NCI-H510A treated with DMSO at 0.1 percent for 48 hours (cell line): ENCODE measurements at regions not wholly inside any gene's neighbourhood (a gene's known extent, or its start where the extent isn't known, plus 50 kb on each side); places are given as distances from the start of the nearest gene placed in this dataset.

Experiments used
- DNase-seq: peaks from one replicate; lab custom pipeline; 2025; lab: John Stamatoyannopoulos, UW

DNA sequence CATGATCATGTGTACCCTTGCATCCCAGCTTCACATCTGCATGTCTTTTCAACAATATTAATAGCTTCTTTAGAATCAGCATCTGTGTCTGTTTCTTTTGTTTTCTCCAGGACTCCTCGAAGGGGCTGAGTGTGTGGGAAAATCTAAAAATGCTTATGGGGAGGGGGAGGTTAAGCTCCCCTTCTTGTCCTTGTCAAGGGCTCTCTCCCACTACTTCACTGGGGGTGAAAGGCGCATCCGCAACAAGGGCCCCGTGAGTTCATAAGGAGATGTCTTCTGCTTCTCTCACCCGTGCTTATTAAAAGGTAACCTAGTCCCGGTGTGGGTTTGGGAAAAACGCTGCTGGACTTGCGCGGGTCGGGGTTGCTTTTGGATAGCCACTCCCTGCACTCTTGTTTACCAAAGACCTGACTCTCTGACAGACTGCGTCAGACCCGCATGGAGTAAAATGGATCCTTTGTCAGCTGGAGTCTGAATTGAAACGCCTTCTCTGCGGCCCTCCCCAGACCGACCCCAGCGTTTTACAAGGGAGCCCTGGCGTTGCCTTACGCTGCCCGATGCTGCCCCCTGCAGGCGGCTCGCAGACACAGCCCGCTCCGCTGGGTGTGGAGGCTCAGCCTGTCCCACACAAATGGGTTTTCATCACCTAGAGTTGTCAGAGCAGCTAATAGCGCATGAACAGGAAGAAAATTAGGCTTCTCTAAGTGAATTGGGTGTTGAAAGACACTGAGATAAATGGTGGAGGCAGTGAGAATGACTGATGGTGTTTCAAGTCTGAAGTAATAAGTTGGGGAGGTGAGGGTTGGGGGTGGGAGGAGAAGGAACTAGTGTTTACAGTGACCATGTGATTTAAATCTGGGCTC, 53.8 kb downstream of the IER5 start:
- peak; percentile 82 for DNase-seq

DNA sequence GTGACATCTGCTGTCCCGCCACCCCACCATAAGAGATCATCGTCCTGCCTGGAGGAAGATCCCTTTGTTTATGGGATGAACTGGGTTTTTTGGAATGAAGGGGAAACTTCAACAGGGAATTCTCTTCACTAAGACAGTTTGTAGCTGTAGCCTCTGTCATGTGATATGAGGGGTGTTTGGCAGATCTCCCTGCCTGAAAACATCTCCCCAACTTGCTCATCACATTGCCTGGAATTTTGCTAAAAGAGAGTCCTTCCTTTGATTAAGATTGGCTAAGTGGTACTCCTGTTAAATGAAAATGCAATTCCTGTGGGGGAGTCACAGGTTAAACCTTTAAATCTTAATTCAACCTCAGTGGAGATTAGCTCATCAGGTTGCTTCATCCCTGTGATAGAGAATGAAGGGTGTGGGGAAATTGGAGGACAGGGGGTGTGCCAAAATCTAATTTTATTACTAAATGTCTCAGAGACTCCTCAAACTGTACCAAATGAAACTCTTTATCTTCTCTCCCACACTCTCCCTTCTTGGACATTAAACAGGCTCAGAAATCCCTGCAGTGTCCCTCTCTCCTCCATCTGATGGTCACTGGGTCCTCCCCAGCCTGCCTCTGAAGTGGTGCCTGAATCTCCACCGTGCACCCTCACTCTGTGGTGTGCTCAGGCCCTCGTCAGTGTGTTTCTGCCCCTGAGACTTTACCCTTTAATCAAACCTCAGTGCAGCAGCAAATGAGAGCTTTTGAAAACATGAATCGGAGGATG, 54.8 kb downstream of the IER5 start:
- no peak for DNase-seq

DNA sequence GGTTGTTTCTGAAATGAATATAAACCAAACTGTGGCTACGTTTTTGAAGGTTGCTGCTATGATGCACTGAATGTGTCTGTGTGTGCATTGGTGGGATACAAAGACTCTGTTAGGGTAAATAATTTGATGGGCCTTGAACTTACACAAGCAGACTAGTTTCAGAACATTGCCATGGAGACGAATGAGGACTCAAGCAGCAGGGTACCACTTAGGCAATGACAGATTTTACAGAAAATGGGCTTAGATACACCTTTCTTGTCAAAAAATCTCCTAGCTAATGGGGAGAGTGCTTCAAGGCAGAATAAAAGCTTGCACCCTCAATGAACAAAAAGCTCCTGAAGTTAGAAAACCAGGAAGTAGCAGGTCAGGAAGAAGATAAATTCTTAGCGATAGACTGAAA, 55.7 kb downstream of the IER5 start:
- DNase-seq: no peak

DNA sequence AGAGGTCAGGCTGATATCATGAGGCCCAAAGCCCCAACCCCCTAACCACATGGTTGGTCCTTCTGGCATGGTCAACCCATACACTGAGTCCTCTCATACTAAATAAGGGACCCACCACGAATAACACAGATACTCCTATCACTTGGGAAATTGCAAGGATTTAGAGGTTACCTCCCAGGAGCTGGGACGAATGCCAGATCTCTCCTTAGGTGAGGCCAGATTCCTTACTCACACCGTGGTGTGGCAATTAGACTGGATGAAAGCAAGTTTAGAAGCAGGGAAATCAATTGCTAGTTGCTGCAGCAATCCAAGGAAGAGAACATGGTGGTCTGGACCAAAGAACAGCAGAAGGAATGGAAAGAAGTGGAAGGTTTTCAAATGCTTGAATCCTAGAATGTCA, 60.1 kb downstream of the IER5 start:
- DNase-seq: no peak

DNA sequence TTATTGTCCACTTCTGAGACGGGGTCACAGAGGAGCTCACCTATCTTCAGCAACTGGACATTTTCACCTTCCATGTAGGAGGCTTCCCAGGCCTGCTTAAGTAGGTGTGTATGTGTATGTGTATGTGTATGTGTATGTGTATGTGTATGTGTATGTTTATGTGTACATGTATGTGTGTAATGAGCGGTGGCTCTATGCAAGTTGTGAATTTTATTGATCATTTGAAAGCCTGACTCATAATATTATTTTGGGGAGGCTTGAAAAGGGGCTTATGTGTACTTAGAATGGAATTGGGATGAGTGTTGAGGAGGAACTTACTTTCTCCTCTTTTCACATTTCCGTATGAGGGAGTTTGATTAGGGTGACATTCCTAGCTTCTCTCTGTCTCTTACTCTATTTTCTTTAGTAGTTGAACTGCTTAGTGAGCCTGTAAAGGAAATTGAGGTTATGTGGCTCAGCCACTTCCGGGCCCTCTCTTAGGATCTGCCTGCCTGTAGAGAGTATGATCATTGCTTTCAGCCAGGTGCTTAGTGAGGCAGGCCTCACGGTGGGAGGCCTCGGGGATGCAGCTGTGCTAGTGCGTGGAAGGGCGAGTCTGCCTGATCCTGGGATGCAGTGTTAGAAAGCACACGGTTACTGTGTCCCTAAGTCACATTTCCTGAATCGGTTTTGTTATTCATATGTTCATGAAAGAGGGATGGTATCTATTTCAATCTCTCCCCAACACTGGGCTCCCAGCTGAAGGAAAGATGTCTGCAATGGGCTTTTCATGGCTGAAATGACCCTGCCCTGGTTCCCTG, 61.0 kb downstream of the IER5 start:
- no peak for DNase-seq

DNA sequence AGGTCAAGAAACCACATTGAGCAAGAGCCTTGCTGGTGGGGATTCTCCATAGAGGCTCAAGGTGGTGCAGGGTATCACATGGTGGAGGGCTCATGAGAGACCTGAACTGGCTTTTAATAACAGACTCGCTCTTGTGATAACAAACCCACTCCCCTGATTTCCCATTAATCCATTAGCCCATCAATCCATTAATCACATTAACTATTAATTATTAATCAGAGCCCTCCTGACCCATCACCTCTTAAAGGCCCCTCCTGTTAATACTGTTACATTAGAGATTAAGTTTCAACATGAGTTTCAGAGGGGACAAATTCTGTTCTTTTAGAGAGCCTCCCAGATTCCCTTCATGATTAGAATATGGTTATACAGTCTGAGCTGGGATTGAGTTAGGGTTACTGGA, 61.8 kb downstream of the IER5 start:
- no peak for DNase-seq

DNA sequence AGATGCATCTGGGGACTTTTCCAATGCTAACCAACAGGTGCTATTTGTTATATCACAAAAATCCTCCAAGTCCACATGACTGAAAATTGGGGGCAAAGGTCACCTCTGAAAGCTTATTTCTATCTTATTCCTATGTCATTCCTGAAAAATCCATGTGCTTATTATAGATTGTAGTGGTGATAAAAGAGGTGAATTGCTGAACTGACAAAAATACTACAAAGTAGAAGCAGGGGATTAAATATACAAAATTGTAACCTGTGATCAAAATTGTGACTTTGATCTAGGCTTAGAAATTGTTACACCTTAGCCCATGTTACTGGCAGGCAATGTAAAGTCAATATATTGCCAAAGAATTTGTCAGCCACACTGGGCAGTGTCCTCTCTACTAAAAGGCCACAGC, 62.3 kb downstream of the IER5 start:
- no peak for DNase-seq

DNA sequence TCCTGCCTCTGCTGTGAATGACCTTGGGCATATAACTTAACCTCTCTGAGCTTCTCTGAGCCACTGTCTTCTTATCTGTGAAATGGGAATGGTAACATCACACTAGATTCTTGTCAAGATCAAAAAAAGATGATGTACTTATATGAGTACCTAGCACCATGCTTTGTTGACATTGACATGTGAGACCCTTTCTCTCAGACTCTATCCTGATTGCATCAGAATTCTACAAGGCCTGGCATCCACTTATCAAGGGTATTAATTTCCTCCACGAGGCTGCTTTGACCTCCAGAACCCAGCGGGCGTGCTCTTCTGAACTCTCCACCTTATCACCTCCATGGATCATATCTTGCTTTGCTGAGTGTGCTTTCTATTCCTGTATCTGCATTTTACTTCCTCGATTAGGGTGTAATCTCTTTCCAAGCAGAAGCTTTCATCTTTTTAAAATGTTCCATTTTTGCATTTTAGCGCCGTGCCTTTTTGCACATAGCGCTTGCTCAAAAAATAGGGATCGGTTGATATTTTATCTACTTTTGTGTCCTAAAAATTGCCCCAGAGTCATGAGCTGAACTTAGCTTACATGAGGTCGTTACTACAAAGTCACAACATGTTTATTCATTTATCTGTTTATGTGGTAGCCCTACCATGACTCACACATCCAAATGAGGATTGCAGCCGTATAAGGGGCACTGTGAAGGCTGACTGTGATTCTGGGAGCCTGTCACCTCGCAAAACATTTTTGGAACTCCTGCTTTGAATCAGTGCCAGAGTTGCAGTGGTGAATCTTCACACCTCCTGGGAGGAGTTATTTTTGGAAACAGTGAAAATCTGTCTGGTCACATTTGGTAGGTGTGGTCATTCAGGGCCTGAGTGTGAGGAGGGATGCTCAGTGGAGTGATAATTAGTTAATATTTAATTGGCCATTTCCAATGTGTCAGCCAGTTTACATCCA, 63.2 kb downstream of the IER5 start:
- DNase-seq: no peak

DNA sequence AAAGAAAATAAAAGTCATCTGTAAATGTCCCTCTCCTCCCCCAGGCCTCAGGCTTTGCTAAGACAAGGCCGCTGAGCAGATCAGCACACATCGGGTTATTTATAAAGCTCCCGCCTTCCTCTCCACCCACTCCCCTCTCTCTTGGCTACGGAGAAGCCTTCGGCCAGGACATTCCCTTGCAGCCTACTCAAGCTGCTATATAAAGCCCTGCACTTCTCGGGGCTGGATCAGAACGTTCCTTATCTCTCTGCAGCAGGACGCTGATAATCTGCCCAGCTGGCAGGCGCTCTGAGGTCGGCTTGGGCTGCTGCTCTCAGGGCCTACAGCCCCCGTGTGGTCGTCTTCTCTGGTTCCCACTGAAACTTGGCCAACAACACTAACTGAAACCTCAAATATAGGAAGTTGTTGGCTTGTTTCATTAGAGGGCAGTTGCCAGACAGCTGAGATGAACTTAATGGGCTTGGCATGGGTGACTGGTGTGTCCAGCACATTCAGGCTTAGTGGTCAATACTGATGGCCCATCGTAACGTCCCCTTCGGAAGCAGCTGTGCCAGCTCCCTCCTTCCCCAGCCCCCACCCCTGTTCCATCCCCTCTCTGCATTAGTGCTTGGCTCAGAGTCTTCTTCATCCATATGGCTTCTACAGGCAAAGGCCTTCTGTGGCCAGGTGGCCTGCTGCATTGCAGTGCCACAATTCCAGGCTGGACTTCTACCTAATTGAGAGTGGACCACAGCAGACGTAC, 64.6 kb downstream of the IER5 start:
- DNase-seq: no peak

DNA sequence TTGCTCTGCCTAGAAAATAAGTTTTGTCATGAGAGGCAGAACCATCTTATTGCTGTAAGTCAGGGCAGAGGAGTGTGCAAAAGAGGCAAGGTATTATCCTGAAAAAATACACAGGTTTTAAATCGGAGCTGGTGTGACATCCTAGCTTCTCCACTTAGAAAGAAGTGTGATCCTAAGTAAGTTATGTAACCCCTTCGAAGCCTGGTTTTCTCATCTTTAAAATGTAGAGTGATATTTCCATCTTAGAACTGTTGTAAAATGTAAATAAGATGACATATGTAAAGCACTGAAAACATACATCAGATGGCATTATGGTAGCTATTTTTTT, 65.1 kb downstream of the IER5 start:
- no peak for DNase-seq

DNA sequence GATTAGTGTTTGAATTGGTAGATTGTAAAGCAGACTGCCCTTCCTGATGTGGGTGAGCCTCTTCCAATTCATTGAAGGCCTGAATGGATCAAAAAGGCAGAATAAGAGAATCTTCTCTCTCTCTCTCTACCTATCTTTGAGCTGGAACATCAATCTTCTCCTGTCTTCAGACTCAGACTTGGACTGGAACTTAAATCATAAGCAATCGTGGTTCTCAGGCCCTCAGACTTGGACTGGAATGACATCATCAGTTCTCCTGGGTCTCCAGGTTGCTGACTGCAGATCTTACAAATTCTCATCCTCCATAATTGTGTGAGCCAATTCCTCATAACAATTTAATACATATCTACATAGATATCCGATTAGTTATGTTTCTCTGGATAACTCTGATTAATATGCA, 66.8 kb downstream of the IER5 start:
- DNase-seq: no peak

DNA sequence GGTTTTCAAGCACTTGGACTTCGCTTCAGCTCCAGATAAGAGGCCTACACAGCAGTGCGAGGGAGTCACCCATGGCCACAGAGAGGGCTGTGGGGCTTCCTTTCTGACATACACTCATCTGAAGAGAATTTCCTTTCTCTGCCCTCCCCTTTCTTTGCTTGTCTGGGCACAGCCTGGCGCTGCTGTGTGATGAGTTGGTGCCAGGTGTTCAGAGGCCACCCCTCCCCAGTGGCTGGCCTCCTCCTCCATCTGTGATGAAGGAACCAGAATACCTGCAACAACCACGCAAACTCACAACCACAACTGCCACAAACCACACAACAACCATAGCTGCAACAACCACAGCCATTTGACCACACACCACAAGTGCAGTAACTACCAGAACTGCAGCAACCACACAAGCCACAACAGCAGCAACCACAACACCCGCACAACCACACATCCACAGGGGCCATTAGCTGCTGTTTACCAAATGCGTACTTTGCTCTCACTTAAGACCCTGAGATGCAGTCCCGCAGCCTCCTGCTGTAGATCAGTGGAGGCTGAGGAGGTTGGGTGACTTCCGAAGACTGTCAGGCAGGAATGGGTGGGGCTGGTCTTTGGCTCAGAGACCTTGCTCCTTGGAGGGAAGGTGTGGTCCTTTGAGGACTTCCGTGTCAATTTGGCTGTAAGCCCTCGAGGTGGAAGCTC, 71.1 kb downstream of the IER5 start:
- no peak for DNase-seq

DNA sequence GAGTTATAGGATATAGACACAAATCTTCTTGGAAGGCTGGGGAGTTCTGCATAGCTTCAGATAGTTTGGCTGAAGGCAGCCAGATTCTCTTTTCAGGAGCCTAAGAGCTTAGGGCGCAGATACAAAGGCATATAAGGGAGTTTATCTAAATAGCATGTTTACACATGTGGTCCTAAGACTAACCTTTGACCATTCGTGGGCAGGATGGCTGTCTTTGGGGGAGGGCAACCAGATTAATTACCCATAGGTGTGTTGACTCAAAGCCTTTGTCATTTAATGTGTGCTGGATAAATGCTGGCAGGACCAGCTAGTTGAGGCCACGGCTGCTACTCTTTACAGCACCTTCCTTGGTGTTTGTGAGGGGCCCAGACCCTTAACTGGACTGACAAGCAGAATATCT, 71.8 kb downstream of the IER5 start:
- DNase-seq: no peak

DNA sequence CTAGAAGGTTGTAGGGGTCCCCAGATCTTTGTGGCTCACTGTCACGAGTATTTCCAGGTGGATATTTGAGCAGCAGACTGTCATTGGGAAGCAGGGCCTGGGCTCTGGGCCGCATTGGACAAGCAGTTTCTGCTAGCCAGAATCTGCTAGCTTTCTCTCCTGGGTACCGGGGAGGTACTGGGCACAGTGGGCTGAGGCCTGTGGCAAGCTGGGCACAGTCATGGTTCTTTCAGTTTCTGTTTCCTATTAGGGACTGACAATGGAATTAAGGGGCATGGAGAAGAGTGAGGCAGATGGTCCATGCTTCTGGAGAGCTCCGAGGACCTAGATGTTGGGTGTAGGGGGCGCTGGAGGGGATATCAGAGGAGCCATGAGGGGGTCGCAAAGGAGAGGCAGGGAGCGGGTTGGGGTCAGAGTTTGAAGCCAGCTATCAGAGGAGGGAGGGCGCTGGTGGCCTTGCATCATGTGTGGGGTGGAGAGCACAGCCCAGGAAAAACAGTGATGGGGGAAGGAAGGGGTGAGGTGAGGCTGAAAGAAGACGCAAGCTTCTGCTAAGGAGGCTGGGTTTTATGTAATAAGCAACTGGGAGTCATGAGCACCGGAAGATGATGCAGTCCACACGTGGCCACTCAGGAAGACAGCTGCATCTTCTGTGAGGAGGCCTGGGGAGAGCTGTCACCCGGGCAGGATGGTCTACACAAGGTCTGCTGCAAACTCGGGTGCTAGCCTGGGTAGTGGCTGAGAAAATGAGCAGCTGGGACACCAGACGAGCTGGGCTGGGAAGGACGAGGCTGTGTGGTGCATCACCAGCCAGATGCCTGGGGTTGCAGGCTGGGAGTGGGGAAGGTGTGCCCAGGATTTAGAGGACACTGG, 72.7 kb downstream of the IER5 start:
- no peak for DNase-seq

DNA sequence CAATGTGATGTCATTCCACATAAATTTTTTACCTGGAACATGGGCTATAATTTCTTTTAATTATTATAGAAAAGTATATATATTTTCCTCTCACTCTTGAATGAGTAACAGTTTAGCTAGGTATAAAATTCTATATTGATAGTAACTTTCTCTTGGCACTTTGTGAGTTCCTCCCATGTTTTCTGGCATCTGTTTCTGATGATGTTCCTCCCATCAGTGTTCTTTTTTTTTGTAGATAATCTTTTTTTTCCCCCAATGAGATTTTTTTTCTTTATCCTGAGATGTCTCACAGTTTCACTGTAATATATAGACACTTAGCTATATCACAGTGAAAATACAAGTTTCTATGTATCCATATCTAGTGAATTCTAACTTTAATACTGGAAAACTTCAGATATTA, 75.2 kb downstream of the IER5 start:
- no peak for DNase-seq

DNA sequence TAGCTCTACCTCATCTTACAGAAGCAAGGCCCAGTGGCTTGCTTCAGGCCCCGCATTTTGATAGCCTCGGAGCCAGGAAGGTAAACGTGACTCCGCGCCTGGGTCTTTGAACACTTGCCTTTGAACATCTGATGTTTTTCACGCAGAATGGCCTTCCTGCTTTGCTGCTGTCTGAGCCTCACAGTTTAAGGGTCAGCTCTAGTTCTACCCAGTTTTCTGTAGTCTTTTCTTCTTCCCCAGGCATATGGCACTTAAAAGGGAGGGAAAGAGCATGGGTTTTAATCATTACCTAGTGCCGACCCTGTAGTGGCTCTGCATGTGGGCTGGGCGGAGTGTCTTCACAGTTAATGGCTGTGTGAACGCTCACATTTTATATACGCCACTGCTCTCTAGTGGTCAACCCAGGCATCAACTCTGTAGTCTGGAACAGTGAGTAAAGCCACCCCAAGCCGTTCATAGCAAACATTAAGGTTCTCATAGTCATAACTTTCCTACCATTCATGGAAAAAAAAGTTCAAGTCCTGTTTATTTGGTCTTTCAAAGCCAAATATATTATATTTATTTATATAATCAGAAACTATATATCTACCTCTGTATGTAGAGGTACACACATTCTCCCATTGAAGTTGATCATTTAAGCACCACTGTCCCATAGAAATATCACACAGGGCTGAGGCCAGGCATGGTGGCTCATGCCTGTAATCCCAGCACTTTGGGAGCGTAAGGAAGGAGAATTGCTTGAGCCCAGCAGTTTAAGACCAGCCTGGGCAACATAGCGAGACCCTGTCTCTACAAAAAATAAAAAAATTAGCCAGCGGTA, 78.1 kb downstream of the IER5 start:
- DNase-seq: peak; percentile 79

DNA sequence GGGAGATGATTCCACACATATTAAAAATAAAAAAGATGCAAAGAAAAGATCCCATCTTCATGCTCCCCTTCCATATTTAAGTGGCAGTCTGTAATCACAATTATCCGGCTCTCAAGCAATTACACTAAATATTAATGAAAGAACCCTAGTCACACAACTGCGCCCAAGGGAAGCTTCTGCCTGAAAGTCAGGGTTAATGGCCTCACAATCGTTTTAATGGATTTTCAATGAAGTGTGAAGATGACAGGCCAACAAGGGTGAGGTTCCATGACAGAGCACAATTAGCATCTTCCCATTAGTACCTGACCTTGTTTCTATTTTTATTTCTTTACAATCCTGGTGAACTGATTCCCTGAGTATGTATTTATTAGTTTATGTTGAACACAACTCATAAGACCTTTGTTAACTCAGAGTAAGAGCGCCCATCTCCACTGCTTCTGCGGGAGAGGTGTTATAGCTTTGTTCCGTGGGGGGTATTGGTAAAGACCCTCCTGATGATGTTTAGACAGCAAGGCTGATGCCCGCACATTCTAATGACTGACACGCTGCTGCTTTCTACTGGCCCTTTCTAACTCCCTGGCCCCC, 80.9 kb downstream of the IER5 start:
- DNase-seq: no peak

DNA sequence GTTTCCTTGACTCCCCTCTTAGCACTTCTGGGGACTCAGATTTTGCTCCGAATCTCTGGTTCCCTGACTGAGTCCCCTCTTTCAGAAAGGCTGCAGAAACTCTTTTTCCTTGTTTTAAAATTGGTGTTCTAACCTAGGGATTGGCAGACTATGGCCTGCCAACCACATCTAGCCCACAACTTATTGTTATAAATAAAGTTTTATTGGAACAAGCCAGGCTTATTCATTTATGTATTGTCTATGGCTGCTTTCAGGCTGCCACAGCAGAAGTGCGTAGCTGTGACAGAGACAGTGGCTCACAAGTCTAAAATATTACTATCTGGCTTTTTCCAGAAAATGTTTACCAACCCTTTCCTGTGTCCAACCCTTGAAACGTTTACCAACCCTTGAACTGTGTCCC, 81.7 kb downstream of the IER5 start:
- no peak for DNase-seq
